ENCODE measurements at regions not wholly inside any gene's neighbourhood (a gene's known extent, or its start where the extent isn't known, plus 50 kb on each side); places are given as distances from the start of the nearest gene placed in this dataset.

DNA sequence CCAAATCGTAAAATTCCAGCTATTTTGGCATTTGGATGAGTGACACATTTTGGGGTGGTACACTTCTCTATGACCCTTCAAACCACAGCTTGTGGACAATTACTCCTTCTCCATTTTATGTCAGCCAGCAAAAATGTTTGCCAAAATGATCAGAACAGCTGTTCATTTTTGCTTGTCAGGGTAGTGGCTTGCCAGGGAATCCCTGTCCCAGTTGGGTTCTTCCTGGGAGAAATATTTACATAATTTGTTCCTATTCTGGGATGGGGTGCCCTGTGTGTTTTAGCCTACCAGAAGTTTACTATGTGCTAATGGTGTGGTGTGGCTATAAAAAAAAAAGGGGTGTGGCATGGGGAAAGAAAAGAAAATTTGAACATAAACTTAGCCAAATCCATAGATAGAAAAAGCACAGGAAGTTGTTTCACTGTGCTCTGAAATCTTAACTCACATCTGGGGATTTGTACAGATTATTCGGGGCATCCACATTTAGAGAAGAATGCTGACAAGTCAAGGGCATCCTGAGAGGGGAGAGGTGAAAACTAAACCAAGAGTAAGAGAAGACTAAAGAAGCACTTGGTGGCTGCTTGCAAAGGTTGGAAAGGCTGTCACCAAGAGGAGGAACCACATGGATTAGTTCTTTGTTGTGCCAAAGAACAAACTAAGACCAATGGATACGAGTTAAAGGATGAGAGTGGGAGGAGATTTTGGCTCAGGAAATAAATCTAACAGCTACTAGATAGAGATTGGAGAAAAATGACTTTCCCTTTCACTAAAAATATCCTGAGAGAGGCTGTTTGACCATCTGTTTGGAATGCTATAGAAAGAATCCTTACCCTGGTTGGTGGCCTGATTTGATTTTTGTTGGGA is 55.2 kb upstream of the RBM24 start (continued):
- no peak for TF ChIP-seq NELFE (IDR thresholded peaks at IDR 0.05; ENCODE audit: insufficient read depth, insufficient read length)
- no peak for TF ChIP-seq SIRT6 (IDR thresholded peaks at IDR 0.05; ENCODE audit: low read depth, low read length)
- TF ChIP-seq, protein P1, sequence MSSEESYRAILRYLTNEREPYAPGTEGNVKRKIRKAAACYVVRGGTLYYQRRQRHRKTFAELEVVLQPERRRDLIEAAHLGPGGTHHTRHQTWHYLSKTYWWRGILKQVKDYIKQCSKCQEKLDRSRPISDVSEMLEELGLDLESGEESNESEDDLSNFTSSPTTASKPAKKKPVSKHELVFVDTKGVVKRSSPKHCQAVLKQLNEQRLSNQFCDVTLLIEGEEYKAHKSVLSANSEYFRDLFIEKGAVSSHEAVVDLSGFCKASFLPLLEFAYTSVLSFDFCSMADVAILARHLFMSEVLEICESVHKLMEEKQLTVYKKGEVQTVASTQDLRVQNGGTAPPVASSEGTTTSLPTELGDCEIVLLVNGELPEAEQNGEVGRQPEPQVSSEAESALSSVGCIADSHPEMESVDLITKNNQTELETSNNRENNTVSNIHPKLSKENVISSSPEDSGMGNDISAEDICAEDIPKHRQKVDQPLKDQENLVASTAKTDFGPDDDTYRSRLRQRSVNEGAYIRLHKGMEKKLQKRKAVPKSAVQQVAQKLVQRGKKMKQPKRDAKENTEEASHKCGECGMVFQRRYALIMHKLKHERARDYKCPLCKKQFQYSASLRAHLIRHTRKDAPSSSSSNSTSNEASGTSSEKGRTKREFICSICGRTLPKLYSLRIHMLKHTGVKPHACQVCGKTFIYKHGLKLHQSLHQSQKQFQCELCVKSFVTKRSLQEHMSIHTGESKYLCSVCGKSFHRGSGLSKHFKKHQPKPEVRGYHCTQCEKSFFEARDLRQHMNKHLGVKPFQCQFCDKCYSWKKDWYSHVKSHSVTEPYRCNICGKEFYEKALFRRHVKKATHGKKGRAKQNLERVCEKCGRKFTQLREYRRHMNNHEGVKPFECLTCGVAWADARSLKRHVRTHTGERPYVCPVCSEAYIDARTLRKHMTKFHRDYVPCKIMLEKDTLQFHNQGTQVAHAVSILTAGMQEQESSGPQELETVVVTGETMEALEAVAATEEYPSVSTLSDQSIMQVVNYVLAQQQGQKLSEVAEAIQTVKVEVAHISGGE (CRISPR knock-in tag; IDR thresholded peaks at IDR 0.05) = no peak
- no peak for TF ChIP-seq CSDE1 (IDR thresholded peaks at IDR 0.05)

DNA sequence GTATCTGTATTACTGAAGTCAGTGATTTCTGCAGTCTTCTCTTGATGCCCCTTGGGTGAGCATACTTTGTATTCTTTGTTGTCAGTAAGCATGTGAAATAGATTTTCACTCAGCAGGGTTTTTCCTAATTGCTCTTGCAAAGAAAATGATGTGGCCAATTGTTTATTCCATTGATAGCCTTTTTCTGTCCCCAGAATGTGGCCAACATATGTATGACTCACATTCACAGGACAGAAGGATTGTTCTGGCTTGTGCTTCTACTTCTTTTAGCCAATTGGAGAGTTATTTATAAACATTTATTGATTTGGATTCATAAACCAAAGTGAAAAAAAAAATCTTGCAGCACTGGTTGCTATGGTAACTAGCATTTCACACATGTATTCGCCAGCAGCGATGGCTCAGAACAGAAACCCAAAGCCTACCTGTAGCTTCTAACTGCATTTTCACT is 54.4 kb upstream of the RBM24 start:
- no peaks in the 10 kb centered on the region for H3K9me1 ChIP-seq (ENCODE audit: control insufficient read depth, insufficient read depth, low read length)
- intact Hi-C loops (cut with micrococcal nuclease) (no loop called here), in situ Hi-C loops (cut with MboI) (no loop called here)
- DNase-seq (ENCODE audit: extremely low read depth in 1 of 4, low spot score in 3 of 4) (no peak), ATAC-seq (no peak), FAIRE-seq (no peak)
- no peaks in the 10 kb centered on the region for H3K36me3 ChIP-seq (ENCODE audit: control insufficient read depth, insufficient read depth, low read length)
- H3K9ac ChIP-seq (ENCODE audit: insufficient read depth in 1 of 2, low read depth in 2 of 2, low read length in 2 of 2) = no peak overlapping the region
- H3K79me2 ChIP-seq (ENCODE audit: control insufficient read depth, insufficient read depth, low read length) = no peaks in the 10 kb centered on the region
- no peak overlapping the region for H2AFZ ChIP-seq (ENCODE audit: low read depth, low read length)
- BruUV-seq (replicated peaks) = no TSS peak
- ChIA-PET CTCF (ENCODE audit: low intra/inter-chr PET ratio) (no interaction called here), POLR2A (no interaction called here)
- H3K27ac ChIP-seq (ENCODE audit: extremely low read depth, low read depth, low read length) = no peak overlapping the region
- no peak overlapping the region for H3K4me3 ChIP-seq
- WGBS (ENCODE audit: insufficient coverage, low coverage, missing lambda C conversion rate) = 0% methylated on average over 2 of the region's 2 CpGs
- no peaks in the 10 kb centered on the region for H3K9me3 ChIP-seq (replicated peaks; ENCODE audit: control insufficient read depth, insufficient read depth, low read depth, low read length)
- no peak overlapping the region for H3K4me2 ChIP-seq (ENCODE audit: insufficient read depth, low read length)
- H3K27me3 ChIP-seq (ENCODE audit: control insufficient read depth in 2 of 2, insufficient read depth in 2 of 2, low read length in 2 of 2) = no peaks in the 10 kb centered on the region
- no peaks in the 10 kb centered on the region for H3K4me1 ChIP-seq (replicated peaks in 1 of 2; ENCODE audit: control insufficient read depth in 2 of 2, insufficient read depth in 2 of 2, low read length in 2 of 2)
- no peaks in the 10 kb centered on the region for H4K20me1 ChIP-seq (replicated peaks; ENCODE audit: control insufficient read depth, insufficient read depth, low read length)
- TF ChIP-seq MAFK (IDR thresholded peaks at IDR 0.05; ENCODE audit: low read length) (no peak), RFX1 (IDR thresholded peaks at IDR 0.05) (peak; percentile 67), ADNP (tag; IDR thresholded peaks at IDR 0.05) (no peak)
- TF ChIP-seq, protein P2, sequence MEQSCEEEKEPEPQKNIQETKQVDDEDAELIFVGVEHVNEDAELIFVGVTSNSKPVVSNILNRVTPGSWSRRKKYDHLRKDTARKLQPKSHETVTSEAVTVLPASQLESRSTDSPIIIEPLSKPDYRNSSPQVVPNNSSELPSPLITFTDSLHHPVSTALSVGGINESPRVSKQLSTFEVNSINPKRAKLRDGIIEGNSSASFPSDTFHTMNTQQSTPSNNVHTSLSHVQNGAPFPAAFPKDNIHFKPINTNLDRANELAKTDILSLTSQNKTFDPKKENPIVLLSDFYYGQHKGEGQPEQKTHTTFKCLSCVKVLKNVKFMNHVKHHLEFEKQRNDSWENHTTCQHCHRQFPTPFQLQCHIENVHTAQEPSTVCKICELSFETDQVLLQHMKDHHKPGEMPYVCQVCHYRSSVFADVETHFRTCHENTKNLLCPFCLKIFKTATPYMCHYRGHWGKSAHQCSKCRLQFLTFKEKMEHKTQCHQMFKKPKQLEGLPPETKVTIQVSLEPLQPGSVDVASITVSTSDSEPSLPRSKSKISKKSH (CRISPR knock-in tag; IDR thresholded peaks at IDR 0.05) = no peak
- TF ChIP-seq, protein P1 (CRISPR knock-in tag; IDR thresholded peaks at IDR 0.05) = no peak
- TF ChIP-seq, protein P3, sequence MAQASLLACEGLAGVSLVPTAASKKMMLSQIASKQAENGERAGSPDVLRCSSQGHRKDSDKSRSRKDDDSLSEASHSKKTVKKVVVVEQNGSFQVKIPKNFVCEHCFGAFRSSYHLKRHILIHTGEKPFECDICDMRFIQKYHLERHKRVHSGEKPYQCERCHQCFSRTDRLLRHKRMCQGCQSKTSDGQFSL (CRISPR knock-in tag; IDR thresholded peaks at IDR 0.05) = no peak
- TF ChIP-seq, protein P3 (tag; IDR thresholded peaks at IDR 0.05) = no peak
